ENCODE measurements at regions not wholly inside any gene's neighbourhood (a gene's known extent, or its start where the extent isn't known, plus 50 kb on each side); places are given as distances from the start of the nearest gene placed in this dataset.

DNA sequence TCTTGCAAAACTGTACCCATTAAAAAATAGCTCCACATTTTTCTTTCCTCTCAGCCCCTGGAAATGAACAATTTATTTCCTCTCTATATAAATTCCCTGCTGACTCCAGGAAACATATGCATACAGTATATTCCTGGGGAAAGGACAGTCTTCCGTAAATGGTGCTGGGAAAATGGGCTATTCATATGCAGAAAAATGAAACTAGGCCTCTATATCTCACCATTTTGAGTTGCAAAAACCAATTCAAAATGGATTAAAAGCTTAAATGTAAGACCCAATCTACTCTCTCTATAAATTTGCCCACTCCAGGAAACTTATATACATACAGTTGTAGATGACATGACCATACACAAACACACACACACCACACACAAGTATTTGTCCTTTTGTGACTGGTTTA, 85.9 kb upstream of the GPR149 start:
- H3K27me3 Mint-ChIP-seq = no peaks in the 10 kb centered on the region
- CTCF ChIA-PET = no interaction called here
- intact Hi-C loops (cut with micrococcal nuclease) = no loop called here
- DNase-seq (no peak), ATAC-seq (ENCODE audit: low read depth) (no peak)
- H3K4me1 Mint-ChIP-seq = no peaks in the 10 kb centered on the region
- H3K4me3 Mint-ChIP-seq = no peak overlapping the region
- H3K36me3 Mint-ChIP-seq (ENCODE audit: low read depth) = no peaks in the 10 kb centered on the region
- peaks cover 7% of the 10 kb centered on the region for H3K9me3 Mint-ChIP-seq
- no peak overlapping the region for H3K27ac Mint-ChIP-seq
- POLR2A ChIA-PET = no interaction called here
- no peak for TF ChIP-seq CTCF (IDR thresholded peaks at IDR 0.05)

DNA sequence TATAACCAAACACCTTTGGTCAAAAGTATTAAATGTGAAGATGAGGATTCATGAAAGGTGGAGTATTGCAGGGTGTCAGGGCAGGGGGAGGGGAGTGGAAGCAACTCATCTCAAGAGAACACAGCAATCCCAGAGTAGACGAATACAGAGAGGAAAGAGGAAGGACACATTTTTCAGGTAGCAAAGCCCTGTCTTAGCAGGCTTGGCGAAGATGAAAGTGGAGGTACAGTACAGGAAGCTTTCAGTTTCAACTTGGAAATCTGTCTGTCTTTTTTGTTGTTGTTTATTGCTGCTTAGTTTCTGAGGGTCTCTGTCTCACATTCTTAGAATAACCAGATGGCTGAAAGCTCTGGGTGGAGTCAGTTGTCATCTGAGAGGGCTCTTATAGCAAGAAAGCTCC, 80.8 kb upstream of the GPR149 start:
- ChIA-PET CTCF (no interaction called here), POLR2A (no interaction called here)
- H3K27ac Mint-ChIP-seq = no peak overlapping the region
- TF ChIP-seq CTCF (IDR thresholded peaks at IDR 0.05) = no peak
- no peak for ATAC-seq (ENCODE audit: low read depth)
- no peak overlapping the region for H3K4me3 Mint-ChIP-seq
- no peaks in the 10 kb centered on the region for H3K4me1 Mint-ChIP-seq
- H3K9me3 Mint-ChIP-seq = peaks cover 3% of the 10 kb centered on the region
- H3K36me3 Mint-ChIP-seq (ENCODE audit: low read depth) = no peaks in the 10 kb centered on the region
- intact Hi-C loops (cut with micrococcal nuclease) = no loop called here
- no peak for DNase-seq
- H3K27me3 Mint-ChIP-seq = no peaks in the 10 kb centered on the region

DNA sequence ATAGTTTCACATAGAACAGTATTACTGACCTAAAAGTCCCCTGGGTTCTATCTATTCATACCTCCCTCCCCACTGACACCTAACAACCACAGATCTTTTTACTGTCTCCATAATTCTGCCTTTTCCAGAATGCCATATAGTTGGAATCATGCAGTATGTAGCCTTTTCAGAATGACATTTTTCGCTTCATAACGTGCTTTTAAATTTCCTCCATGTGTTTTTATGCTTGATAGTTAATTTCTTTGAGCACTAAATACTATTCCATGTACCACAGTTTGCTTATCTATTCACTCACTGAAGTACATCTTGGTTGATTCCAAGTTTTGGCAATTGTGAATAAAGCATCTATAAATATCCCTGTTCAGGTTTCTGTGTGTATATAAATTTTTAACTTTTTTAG, 77.7 kb upstream of the GPR149 start:
- Mint-ChIP-seq H3K36me3 (ENCODE audit: low read depth) (no peaks in the 10 kb centered on the region), H3K27ac (no peak overlapping the region), H3K4me3 (no peak overlapping the region), H3K9me3 (no peaks in the 10 kb centered on the region), H3K27me3 (no peaks in the 10 kb centered on the region), H3K4me1 (no peaks in the 10 kb centered on the region)
- ChIA-PET POLR2A (no interaction called here), CTCF (no interaction called here)
- no peak for TF ChIP-seq CTCF (IDR thresholded peaks at IDR 0.05)
- ATAC-seq (ENCODE audit: low read depth) (no peak), DNase-seq (no peak)
- intact Hi-C loops (cut with micrococcal nuclease) = no loop called here

DNA sequence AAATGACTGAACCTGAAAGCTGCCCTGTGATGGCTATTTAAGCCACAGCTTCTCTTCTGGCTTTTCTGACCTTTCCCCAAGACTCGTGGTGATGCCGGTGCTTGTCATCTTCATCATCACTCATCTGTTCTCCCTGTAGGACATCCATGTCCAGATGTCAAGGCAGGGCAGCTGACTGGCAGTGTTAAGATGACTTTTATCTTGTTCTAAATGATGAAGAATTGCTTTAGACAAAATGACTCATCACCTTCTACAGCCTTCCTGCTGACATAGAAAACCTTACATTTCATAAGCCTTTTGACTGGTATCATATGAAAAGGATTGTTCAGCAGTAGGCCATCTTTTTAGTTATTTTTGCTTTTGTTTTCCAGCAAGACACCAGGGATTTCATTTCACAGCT, 67.0 kb upstream of the GPR149 start:
- Mint-ChIP-seq H3K4me3 (no peak overlapping the region), H3K27me3 (no peaks in the 10 kb centered on the region), H3K36me3 (ENCODE audit: low read depth) (no peaks in the 10 kb centered on the region), H3K4me1 (no peaks in the 10 kb centered on the region), H3K9me3 (peaks cover 2% of the 10 kb centered on the region), H3K27ac (no peak overlapping the region)
- ChIA-PET CTCF (no interaction called here), POLR2A (no interaction called here)
- intact Hi-C loops (cut with micrococcal nuclease) = no loop called here
- TF ChIP-seq CTCF (IDR thresholded peaks at IDR 0.05) = no peak
- no peak for DNase-seq
- no peak for ATAC-seq (ENCODE audit: low read depth)

DNA sequence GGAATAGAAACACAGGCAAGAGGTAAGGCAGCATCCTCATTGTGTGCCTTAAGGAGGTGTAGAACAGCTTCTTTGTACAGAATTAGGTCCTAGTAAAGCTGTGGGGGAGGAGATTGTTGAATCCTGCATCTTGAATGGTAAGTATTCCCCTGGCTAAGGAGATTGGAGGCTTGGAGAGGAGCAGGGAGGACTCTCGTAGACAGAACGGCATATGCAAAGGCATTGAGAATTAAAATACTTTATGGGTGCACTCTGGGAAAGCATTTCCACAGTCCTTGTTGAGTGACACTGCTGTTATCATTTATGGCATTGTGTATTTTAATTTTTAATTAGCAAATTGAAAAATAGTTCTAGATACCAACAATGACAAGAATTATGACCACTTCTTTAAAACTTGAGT, 66.5 kb upstream of the GPR149 start:
- Mint-ChIP-seq H3K4me1 (no peaks in the 10 kb centered on the region), H3K9me3 (peaks cover 2% of the 10 kb centered on the region), H3K36me3 (ENCODE audit: low read depth) (no peaks in the 10 kb centered on the region), H3K4me3 (no peak overlapping the region), H3K27ac (no peak overlapping the region), H3K27me3 (no peaks in the 10 kb centered on the region)
- POLR2A ChIA-PET = no interaction called here
- CTCF ChIA-PET = no interaction called here
- intact Hi-C loops (cut with micrococcal nuclease) = no loop called here
- DNase-seq (no peak), ATAC-seq (ENCODE audit: low read depth) (no peak)
- TF ChIP-seq CTCF (IDR thresholded peaks at IDR 0.05) = no peak

Data from activated B cell treated with CpG ODN at 0.5 μM for 24 hours (primary cell).